Choroid plexus epithelial cell (primary cell): ENCODE measurements at regions not wholly inside any gene's neighbourhood (a gene's known extent, or its start where the extent isn't known, plus 50 kb on each side); places are given as distances from the start of the nearest gene placed in this dataset.

Source experiments
- DNase-seq: peaks from one replicate; pipeline ENCODE4 v3.0.0-alpha.2; 2010; ENCODE audit warnings: low read depth
- H3K4me3 ChIP-seq: 2 replicates; pipeline ENCODE4 v1.5.1; 2011; ENCODE audit warnings: low read depth, mild to moderate bottlenecking, control low read depth, low read length, moderate library complexity
- CTCF ChIP-seq: conservative IDR thresholded peaks from 2 replicates; pipeline ENCODE4 v1.5.1; 2011; ENCODE audit warnings: low read depth, mild to moderate bottlenecking, control low read depth, inconsistent platforms, low read length, moderate library complexity

GRCh38 chr2:163990541-163990940, 254.7 kb upstream of the FIGN start:
- no peak for DNase-seq
- H3K4me3 ChIP-seq = no peak overlapping the region
- no peak for TF ChIP-seq CTCF

- no peak for DNase-seq
These were observed 254.3 kb upstream of the FIGN start for GRCh38 chr2:163990101-163990500.

GRCh38 chr2:163987175-163987940, 251.6 kb upstream of the FIGN start:
- no peak for DNase-seq
- no peak for TF ChIP-seq CTCF
- no peak overlapping the region for H3K4me3 ChIP-seq

More at GRCh38 chr2:163990101-163990500, 254.3 kb upstream of the FIGN start:
- TF ChIP-seq CTCF = no peak
- H3K4me3 ChIP-seq = no peak overlapping the region

DNA sequence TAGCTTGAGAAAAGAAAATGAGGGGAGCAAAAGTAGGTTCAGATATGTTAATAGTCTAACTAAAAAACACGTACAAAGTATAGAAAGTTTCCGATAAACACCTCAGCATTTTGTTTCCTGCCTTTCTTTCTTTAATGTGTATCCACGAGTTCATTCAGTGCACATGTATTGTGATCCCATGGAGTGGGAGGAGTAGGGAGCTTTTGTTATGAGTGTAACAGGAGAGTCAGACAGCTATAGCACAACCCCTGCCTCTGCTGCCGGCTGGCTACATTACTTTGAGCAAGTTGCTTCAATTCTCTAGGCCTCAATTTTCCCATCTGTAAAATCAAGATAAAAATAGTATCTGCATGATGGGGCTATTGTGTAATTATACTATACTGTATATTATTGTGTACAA, 249.2 kb upstream of the FIGN start:
- no peak for DNase-seq
- H3K4me3 ChIP-seq = no peak overlapping the region
- no peak for TF ChIP-seq CTCF

- no peak overlapping the region for H3K4me3 ChIP-seq
- no peak for DNase-seq
- no peak for TF ChIP-seq CTCF
These were observed 248.1 kb upstream of the FIGN start for GRCh38 chr2:163983911-163984310.

DNA sequence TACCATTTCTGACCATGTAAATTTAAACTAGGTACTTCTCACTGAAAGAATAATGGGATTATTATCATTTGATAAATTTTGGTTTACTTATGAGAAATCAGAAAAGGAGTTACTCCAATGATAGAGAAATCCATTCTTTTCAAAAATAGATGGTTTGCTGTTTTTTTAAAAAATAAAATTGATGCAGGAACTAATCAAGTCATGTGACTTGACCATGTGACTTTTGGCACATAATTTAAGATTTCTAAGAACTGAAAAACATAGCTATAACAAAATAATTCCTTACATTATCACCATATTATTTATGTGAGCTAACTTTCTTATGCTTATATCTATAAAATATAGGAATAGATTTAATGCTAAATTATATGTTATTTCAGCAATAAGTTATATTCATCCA, 247.1 kb upstream of the FIGN start:
- no peak for DNase-seq
- no peak for TF ChIP-seq CTCF
- H3K4me3 ChIP-seq = no peak overlapping the region

DNA sequence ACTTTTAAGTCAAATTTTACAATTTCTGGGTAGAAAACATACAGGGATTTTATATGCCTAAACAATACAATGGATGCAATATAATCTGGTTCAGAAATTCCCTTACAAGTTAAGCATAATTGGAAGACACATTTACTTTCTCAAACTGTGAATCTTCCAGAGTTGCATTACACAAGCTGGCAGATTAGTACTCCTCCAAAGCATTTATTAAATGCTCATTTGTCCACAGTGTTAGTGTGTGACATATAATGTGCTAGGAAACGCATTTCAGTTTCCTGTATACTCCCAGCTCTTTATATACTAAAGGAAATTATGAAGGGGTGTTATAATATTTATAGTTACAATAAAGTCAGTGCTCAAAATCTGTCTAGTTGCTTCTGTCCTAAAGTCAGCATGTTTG, 239.0 kb upstream of the FIGN start:
- no peak for DNase-seq
- TF ChIP-seq CTCF = no peak
- H3K4me3 ChIP-seq = no peak overlapping the region
